WTC11 (cell line): ENCODE measurements at regions not wholly inside any gene's neighbourhood (a gene's known extent, or its start where the extent isn't known, plus 50 kb on each side); places are given as distances from the start of the nearest gene placed in this dataset.

Source experiments
- ATAC-seq: fragments of 200-7000 bp; cut with Tn5 transposase; 2 replicates; pipeline ENCODE4 v1.10.0; 2021; ENCODE audit warnings: mild to moderate bottlenecking, moderate library complexity
- CTCF ChIA-PET: fragments of 300-600 bp; sonication (Branson Sonifier 250); formaldehyde crosslinking; loops from one replicate; lab custom pipeline; 2021; ENCODE audit warnings: antibody characterized with exemption; lab: Charles Lee
- POLR2A ChIA-PET: fragments of 350-600 bp; sonication (Branson Sonifier 250); formaldehyde crosslinking; loops from one replicate; lab custom pipeline; 2021; ENCODE audit warnings: antibody characterized with exemption; lab: Charles Lee
- DNase-seq: peaks from one replicate; pipeline ENCODE4 v3.0.0; 2021; ENCODE audit warnings: low spot score
- H3K27ac Mint-ChIP-seq: 2 replicates; pipeline ENCODE4 v1.8.0; 2021; ENCODE audit warnings: mixed read lengths
- H3K27me3 Mint-ChIP-seq: 2 replicates; pipeline ENCODE4 v1.8.0; 2021; ENCODE audit warnings: low read depth, mild to moderate bottlenecking, moderate library complexity, mixed read lengths
- H3K36me3 Mint-ChIP-seq: 2 replicates; pipeline ENCODE4 v1.8.0; 2021; ENCODE audit warnings: mixed read lengths
- H3K4me1 Mint-ChIP-seq: 2 replicates; pipeline ENCODE4 v1.8.0; 2022; ENCODE audit warnings: mixed read lengths
- H3K4me3 Mint-ChIP-seq: 2 replicates; pipeline ENCODE4 v1.8.0; 2021; ENCODE audit warnings: mild to moderate bottlenecking, moderate library complexity, mixed read lengths
- H3K9me3 Mint-ChIP-seq: 2 replicates; pipeline ENCODE4 v1.8.0; 2021; ENCODE audit warnings: mixed read lengths
- ATF2 ChIP-seq: sonication (generic); formaldehyde crosslinking; IDR thresholded peaks from 2 replicates; pipeline ENCODE4 v1.8.1; 2022; ENCODE audit warnings: low read depth, missing genetic modification reagents, borderline replicate concordance
- ATF6 ChIP-seq: sonication (generic); formaldehyde crosslinking; IDR thresholded peaks from 2 replicates; pipeline ENCODE4 v1.8.1; 2023; ENCODE audit warnings: mild to moderate bottlenecking, missing genetic modification reagents
- CBFB ChIP-seq: sonication (generic); formaldehyde crosslinking; IDR thresholded peaks from 2 replicates; pipeline ENCODE4 v1.8.1; 2022; ENCODE audit warnings: mild to moderate bottlenecking, low read depth, missing genetic modification reagents
- EMX1 ChIP-seq: fragments of 250-450 bp; sonication (Bioruptor Pico); IDR thresholded peaks from 2 replicates; pipeline ENCODE4 v1.8.0; 2021; ENCODE audit warnings: mild to moderate bottlenecking
- ERG ChIP-seq: fragments of 250-450 bp; sonication (Bioruptor Pico); IDR thresholded peaks from 2 replicates; pipeline ENCODE4 v1.8.0; 2021; ENCODE audit warnings: mild to moderate bottlenecking
- GRHL2 ChIP-seq: fragments of 250-450 bp; sonication (Bioruptor Pico); IDR thresholded peaks from 2 replicates; pipeline ENCODE4 v1.8.0; 2022; ENCODE audit warnings: mild to moderate bottlenecking, moderate library complexity; ENCODE audit not compliant: insufficient replicate concordance, severe bottlenecking
- MYBL2 ChIP-seq: sonication (generic); formaldehyde crosslinking; IDR thresholded peaks from 2 replicates; pipeline ENCODE4 v1.8.1; 2023; ENCODE audit warnings: mild to moderate bottlenecking, moderate library complexity, missing genetic modification reagents
- NFE2L1 ChIP-seq: sonication (generic); formaldehyde crosslinking; IDR thresholded peaks from 2 replicates; pipeline ENCODE4 v1.8.1; 2023; ENCODE audit warnings: missing genetic modification reagents
- NFYB ChIP-seq: sonication (generic); formaldehyde crosslinking; conservative IDR thresholded peaks from 2 replicates; pipeline ENCODE4 v1.8.0; 2022; ENCODE audit warnings: low read depth, missing genetic modification reagents
- NR1H2 ChIP-seq: sonication (generic); formaldehyde crosslinking; IDR thresholded peaks from 2 replicates; pipeline ENCODE4 v1.9.0; 2021; ENCODE audit warnings: mild to moderate bottlenecking, moderate library complexity, missing genetic modification reagents
- PREB ChIP-seq: sonication (generic); formaldehyde crosslinking; IDR thresholded peaks from 2 replicates; pipeline ENCODE4 v1.8.1; 2022; ENCODE audit warnings: mild to moderate bottlenecking, missing genetic modification reagents, moderate library complexity, borderline replicate concordance
- PRRX2 ChIP-seq: fragments of 250-450 bp; sonication (Bioruptor Pico); IDR thresholded peaks from 2 replicates; pipeline ENCODE4 v1.8.0; 2021; ENCODE audit warnings: mild to moderate bottlenecking
- SMAD4 ChIP-seq: sonication (generic); formaldehyde crosslinking; IDR thresholded peaks from 2 replicates; pipeline ENCODE4 v1.8.0; 2022; ENCODE audit warnings: mild to moderate bottlenecking, missing genetic modification reagents
- TP53 ChIP-seq: sonication (generic); formaldehyde crosslinking; IDR thresholded peaks from 2 replicates; pipeline ENCODE4 v1.8.1; 2023; ENCODE audit warnings: mild to moderate bottlenecking, missing genetic modification reagents
- ZBTB43 ChIP-seq: sonication (generic); formaldehyde crosslinking; IDR thresholded peaks from 2 replicates; pipeline ENCODE4 v1.8.1; 2023; ENCODE audit warnings: mild to moderate bottlenecking, missing genetic modification reagents
- ZMAT4 ChIP-seq: fragments of 250-450 bp; sonication (Bioruptor Pico); IDR thresholded peaks from 2 replicates; pipeline ENCODE4 v1.9.0; 2021; ENCODE audit warnings: mild to moderate bottlenecking
- TF ChIP-seq, protein P1 (sequence below): sonication (generic); formaldehyde crosslinking; IDR thresholded peaks from 2 replicates; pipeline ENCODE4 v1.8.1; 2023; ENCODE audit warnings: mild to moderate bottlenecking, missing genetic modification reagents, borderline replicate concordance

GRCh38 chr5:125106271-125106670 is 359.8 kb upstream of the ZNF608 start (continued):
- TF ChIP-seq, protein P1, sequence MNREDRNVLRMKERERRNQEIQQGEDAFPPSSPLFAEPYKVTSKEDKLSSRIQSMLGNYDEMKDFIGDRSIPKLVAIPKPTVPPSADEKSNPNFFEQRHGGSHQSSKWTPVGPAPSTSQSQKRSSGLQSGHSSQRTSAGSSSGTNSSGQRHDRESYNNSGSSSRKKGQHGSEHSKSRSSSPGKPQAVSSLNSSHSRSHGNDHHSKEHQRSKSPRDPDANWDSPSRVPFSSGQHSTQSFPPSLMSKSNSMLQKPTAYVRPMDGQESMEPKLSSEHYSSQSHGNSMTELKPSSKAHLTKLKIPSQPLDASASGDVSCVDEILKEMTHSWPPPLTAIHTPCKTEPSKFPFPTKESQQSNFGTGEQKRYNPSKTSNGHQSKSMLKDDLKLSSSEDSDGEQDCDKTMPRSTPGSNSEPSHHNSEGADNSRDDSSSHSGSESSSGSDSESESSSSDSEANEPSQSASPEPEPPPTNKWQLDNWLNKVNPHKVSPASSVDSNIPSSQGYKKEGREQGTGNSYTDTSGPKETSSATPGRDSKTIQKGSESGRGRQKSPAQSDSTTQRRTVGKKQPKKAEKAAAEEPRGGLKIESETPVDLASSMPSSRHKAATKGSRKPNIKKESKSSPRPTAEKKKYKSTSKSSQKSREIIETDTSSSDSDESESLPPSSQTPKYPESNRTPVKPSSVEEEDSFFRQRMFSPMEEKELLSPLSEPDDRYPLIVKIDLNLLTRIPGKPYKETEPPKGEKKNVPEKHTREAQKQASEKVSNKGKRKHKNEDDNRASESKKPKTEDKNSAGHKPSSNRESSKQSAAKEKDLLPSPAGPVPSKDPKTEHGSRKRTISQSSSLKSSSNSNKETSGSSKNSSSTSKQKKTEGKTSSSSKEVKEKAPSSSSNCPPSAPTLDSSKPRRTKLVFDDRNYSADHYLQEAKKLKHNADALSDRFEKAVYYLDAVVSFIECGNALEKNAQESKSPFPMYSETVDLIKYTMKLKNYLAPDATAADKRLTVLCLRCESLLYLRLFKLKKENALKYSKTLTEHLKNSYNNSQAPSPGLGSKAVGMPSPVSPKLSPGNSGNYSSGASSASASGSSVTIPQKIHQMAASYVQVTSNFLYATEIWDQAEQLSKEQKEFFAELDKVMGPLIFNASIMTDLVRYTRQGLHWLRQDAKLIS (CRISPR knock-in tag) = no peak
- TF ChIP-seq NFE2L1 (no peak), ATF6 (CRISPR knock-in tag) (no peak), NFYB (CRISPR knock-in tag) (no peak), ZBTB43 (CRISPR knock-in tag) (no peak)

GRCh38 chr5:125106881-125107280 is 360.4 kb upstream of the ZNF608 start:
- Mint-ChIP-seq H3K9me3 (peaks cover 10% of the 10 kb centered on the region), H3K27ac (no peak overlapping the region), H3K27me3 (no peaks in the 10 kb centered on the region; the same call in 1 of the 2 replicates), H3K36me3 (peaks cover 9% of the 10 kb centered on the region), H3K4me1 (peaks cover 3% of the 10 kb centered on the region; the same call in 1 of the 2 replicates), H3K4me3 (no peak overlapping the region)
- TF ChIP-seq SMAD4 = no peak
- no peak for TF ChIP-seq ZMAT4 (CRISPR knock-in tag)
- TF ChIP-seq MYBL2 = no peak
- no peak for TF ChIP-seq EMX1 (CRISPR knock-in tag)
- no peak for TF ChIP-seq NR1H2 (CRISPR knock-in tag)
- POLR2A ChIA-PET = interaction anchor here (0.5 kb wide), 1 partner anchor 24 kb away, joined by 3 read pairs; no protein-coding TSS in a partner anchor
- CTCF ChIA-PET = no interaction called here
- DNase-seq (no peak), ATAC-seq (no peak)

DNA sequence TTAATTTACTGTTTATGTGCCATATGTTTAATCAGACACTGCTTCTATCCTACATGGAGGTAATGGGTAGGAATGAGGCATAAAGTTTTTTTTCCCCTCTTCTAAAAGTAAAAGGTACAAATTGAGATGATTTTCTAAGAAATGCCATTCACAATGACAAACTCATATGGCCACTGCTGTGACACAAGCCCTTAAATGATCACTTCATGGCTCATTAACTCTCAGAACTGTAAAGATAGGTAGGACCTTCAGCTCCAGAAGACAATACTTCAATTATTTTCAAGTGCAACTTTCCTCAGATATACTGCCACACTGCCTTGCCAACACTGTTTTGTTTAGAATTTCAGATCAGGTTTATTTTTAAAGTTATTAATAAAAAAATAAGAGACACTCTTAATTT is 362.9 kb upstream of the ZNF608 start:
- H3K27ac Mint-ChIP-seq = no peak overlapping the region
- peaks cover 14% of the 10 kb centered on the region for H3K9me3 Mint-ChIP-seq
- no peak for DNase-seq
- no peaks in the 10 kb centered on the region; the same call in 1 of the 2 replicates for H3K27me3 Mint-ChIP-seq
- no peak for ATAC-seq
- peaks cover 9% of the 10 kb centered on the region for H3K36me3 Mint-ChIP-seq
- ChIA-PET POLR2A (no interaction called here), CTCF (no interaction called here)
- peaks cover 3% of the 10 kb centered on the region; the same call in 1 of the 2 replicates for H3K4me1 Mint-ChIP-seq
- H3K4me3 Mint-ChIP-seq = no peak overlapping the region
- TF ChIP-seq CBFB = no peak
- no peak for TF ChIP-seq PRRX2 (CRISPR knock-in tag)
- TF ChIP-seq ERG (CRISPR knock-in tag) = no peak
- TF ChIP-seq TP53 (CRISPR knock-in tag) = no peak
- TF ChIP-seq PREB (CRISPR knock-in tag) = no peak
- no peak for TF ChIP-seq ATF2 (CRISPR knock-in tag)
- no peak for TF ChIP-seq GRHL2 (CRISPR knock-in tag)
